T-cell (primary cell): ENCODE measurements at regions not wholly inside any gene's neighbourhood (a gene's known extent, or its start where the extent isn't known, plus 50 kb on each side); places are given as distances from the start of the nearest gene placed in this dataset.

Source experiments
- ATAC-seq, 4 experiments: fragments of 200-7000 bp in 3 of 4; fragments of 150-1000 bp in 1 of 4; cut with Tn5 transposase; replicated peaks in 1 of 4; 1 replicate in 3 of 4; 2 replicates in 1 of 4; pipeline ENCODE4 v1.10.0; 2021; ENCODE audit warnings: moderate library complexity in 3 of 4, mild to moderate bottlenecking in 2 of 4, moderate number of reproducible peaks in 1 of 4
- CTCF ChIA-PET, 2 donors: fragments of 300-600 bp; sonication (Branson Sonifier 250); formaldehyde crosslinking; loops; one replicate each; lab custom pipeline; 2022; ENCODE audit warnings: antibody characterized with exemption in 2 of 2; lab: Charles Lee
- POLR2A ChIA-PET, 2 donors: fragments of 300-600 bp; sonication (Branson Sonifier 250); formaldehyde crosslinking; loops; one replicate each; lab custom pipeline; 2022; ENCODE audit warnings: antibody characterized with exemption in 2 of 2; lab: Charles Lee
- DNase-seq, 35 experiments: peaks; one replicate each; pipeline versions ENCODE4 v3.0.0 to v3.0.0-alpha.2; 2013 to 2023
- H3K27ac ChIP-seq: one replicate; pipeline ENCODE4 v1.5.1; 2013; ENCODE audit warnings: low read length
- H3K27me3 ChIP-seq, 2 experiments: replicated peaks in 1 of 2; 1 replicate in 1 of 2; 2 replicates in 1 of 2; pipeline versions ENCODE4 v1.6.1 to v1.7.0; 2013; ENCODE audit warnings: low read length in 1 of 2, mixed read lengths in 1 of 2; ENCODE audit not compliant: control insufficient read depth in 2 of 2, insufficient read depth in 2 of 2; ENCODE audit errors: extremely low read depth in 1 of 2
- H3K36me3 ChIP-seq, 2 donors: 1 replicate in 1 of 2; 2 replicates in 1 of 2; pipeline versions ENCODE4 v1.6.1 to v1.7.0; 2013; ENCODE audit warnings: low read length in 1 of 2; ENCODE audit not compliant: control insufficient read depth in 2 of 2, insufficient read depth in 1 of 2; ENCODE audit errors: extremely low read depth in 1 of 2
- H3K4me1 ChIP-seq, 2 experiments: 1 replicate in 1 of 2; 2 replicates in 1 of 2; pipeline versions ENCODE4 v1.6.1 to v1.7.0; 2013; ENCODE audit warnings: low read length in 2 of 2, mixed read lengths in 1 of 2; ENCODE audit not compliant: insufficient read depth in 2 of 2, control insufficient read depth in 1 of 2; ENCODE audit errors: extremely low read depth in 1 of 2
- H3K4me3 ChIP-seq, 2 donors: 1 replicate in 1 of 2; 2 replicates in 1 of 2; pipeline versions ENCODE4 v1.5.1 to v1.7.0; 2013; ENCODE audit warnings: mild to moderate bottlenecking in 2 of 2, low read length in 1 of 2, moderate library complexity in 1 of 2; ENCODE audit not compliant: control insufficient read depth in 1 of 2; ENCODE audit errors: extremely low read depth in 1 of 2
- H3K9me3 ChIP-seq: 2 replicates; pipeline ENCODE4 v1.7.0; 2013
- H3K27ac Mint-ChIP-seq, 2 donors: one replicate each; pipeline ENCODE4 v1.8.0; 2020 to 2021; ENCODE audit warnings: mild to moderate bottlenecking in 2 of 2, mixed read lengths in 2 of 2
- H3K27me3 Mint-ChIP-seq, 2 donors: one replicate each; pipeline ENCODE4 v1.8.0; 2021 to 2022; ENCODE audit warnings: mixed read lengths in 2 of 2
- H3K36me3 Mint-ChIP-seq: one replicate; pipeline ENCODE4 v1.8.0; 2021; ENCODE audit warnings: mixed read lengths
- H3K4me1 Mint-ChIP-seq, 3 donors: one replicate each; pipeline ENCODE4 v1.8.0; 2020 to 2022; ENCODE audit warnings: mixed read lengths in 3 of 3, mild to moderate bottlenecking in 1 of 3
- H3K4me3 Mint-ChIP-seq, 3 donors: one replicate each; pipeline ENCODE4 v1.8.0; 2020 to 2022; ENCODE audit warnings: mild to moderate bottlenecking in 3 of 3, mixed read lengths in 3 of 3, moderate library complexity in 3 of 3
- H3K9me3 Mint-ChIP-seq, 3 donors: one replicate each; pipeline ENCODE4 v1.8.0; 2020 to 2022; ENCODE audit warnings: mixed read lengths in 3 of 3
- WGBS: methylation state at CpG from one replicate; pipeline ENCODE4 v1.1.5; 2013; ENCODE audit warnings: missing lambda C conversion rate; ENCODE audit not compliant: insufficient coverage; 5-methylcytosine and 5-hydroxymethylcytosine counted together

- H3K4me3 ChIP-seq: no peak overlapping the region
- H3K27ac ChIP-seq: no peak overlapping the region
- no peaks in the 10 kb centered on the region for H3K4me1 Mint-ChIP-seq
- no peaks in the 10 kb centered on the region for H3K4me1 ChIP-seq
- no peaks in the 10 kb centered on the region for H3K36me3 ChIP-seq
- no peak overlapping the region for H3K27ac Mint-ChIP-seq
- WGBS: 100% methylated on average over 1 of the region's 2 CpGs
- H3K27me3 ChIP-seq: peaks cover 0 to 6% of the 10 kb centered on the region in 2 experiments
- H3K4me3 Mint-ChIP-seq: no peak overlapping the region
- no peaks in the 10 kb centered on the region for H3K36me3 Mint-ChIP-seq
- H3K9me3 ChIP-seq: no peaks in the 10 kb centered on the region
- no peaks in the 10 kb centered on the region for H3K9me3 Mint-ChIP-seq
- no peak for ATAC-seq
- CTCF ChIA-PET: no interaction called here
- DNase-seq: no peak
- peaks cover 5 to 6% of the 10 kb centered on the region in 2 donors for H3K27me3 Mint-ChIP-seq
- POLR2A ChIA-PET: no interaction called here
Measured at GRCh38 chr15:81520480-81520879, 146.5 kb upstream of the TMC3 start.

- ATAC-seq (no peak), DNase-seq (no peak)
- CTCF ChIA-PET: no interaction called here
- Mint-ChIP-seq H3K36me3 (no peaks in the 10 kb centered on the region), H3K9me3 (no peaks in the 10 kb centered on the region), H3K27ac (no peak overlapping the region), H3K27me3 (peaks cover 5 to 17% of the 10 kb centered on the region in 2 donors), H3K4me1 (no peaks in the 10 kb centered on the region), H3K4me3 (no peak overlapping the region)
- no CpG with 5 or more reads among the region's 3 CpGs for WGBS
- H3K36me3 ChIP-seq: no peaks in the 10 kb centered on the region
- no peaks in the 10 kb centered on the region for H3K9me3 ChIP-seq
- H3K4me1 ChIP-seq: no peaks in the 10 kb centered on the region
- H3K4me3 ChIP-seq: no peak overlapping the region
- no peak overlapping the region for H3K27ac ChIP-seq
- POLR2A ChIA-PET: interaction anchor here in 1 of 2 donors (0.5 kb wide), 1 partner anchor 736 kb away, joined by 3 read pairs; no protein-coding TSS in a partner anchor
- no peaks in the 10 kb centered on the region for H3K27me3 ChIP-seq
Measured at GRCh38 chr15:81516461-81516860, 142.4 kb upstream of the TMC3 start.

DNA sequence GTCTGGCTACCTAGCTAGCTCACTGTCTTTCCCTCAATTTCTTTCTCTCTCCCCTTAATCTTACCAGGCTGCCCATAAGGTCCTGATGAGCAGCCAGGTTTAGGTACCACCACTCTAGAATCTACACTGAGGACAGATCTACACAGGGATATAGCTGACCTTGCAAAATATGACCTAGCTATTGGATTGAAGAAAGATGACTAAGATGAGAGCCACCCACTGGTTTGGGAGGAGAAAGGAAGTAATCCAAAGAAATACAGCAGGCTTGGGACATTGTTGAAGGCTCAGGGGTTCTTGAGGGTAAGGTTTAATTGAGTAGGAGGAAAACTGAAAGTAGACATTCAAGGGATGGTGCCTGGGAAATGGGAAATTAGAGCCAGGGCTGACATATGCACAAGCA is 142.0 kb upstream of the TMC3 start:
- Mint-ChIP-seq H3K4me3 (no peak overlapping the region), H3K27ac (no peak overlapping the region), H3K27me3 (peaks cover 5 to 17% of the 10 kb centered on the region in 2 donors), H3K4me1 (no peaks in the 10 kb centered on the region), H3K9me3 (no peaks in the 10 kb centered on the region), H3K36me3 (no peaks in the 10 kb centered on the region)
- Histone ChIP-seq H3K9me3 (no peaks in the 10 kb centered on the region), H3K27me3 (no peaks in the 10 kb centered on the region), H3K4me3 (no peak overlapping the region), H3K27ac (no peak overlapping the region), H3K4me1 (no peaks in the 10 kb centered on the region), H3K36me3 (no peaks in the 10 kb centered on the region)
- DNase-seq: no peak
- CTCF ChIA-PET: no interaction called here
- no peak for ATAC-seq
- POLR2A ChIA-PET: interaction anchor here (0.5 to 0.6 kb wide), 2 partner anchors 529 to 737 kb away, joined by 3 to 7 read pairs; no protein-coding TSS in a partner anchor

DNA sequence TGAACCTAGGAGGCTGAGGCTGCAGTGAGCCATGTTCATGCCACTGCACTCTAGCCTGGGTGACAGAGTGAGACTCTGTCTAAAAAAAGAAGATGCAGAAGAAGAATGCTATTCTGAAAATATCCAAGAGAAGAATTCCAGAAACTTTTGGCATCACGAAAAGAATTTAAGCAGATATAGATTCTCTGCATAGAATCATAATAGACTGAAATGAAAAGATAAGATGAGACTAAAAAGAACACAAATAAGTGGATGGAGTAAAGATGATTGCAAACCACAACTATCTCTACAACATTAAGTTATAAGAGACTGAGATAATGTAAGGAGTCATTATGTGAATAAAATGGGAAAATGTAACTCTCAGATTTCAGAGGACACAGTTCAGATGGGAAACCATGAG is 140.7 kb upstream of the TMC3 start:
- Mint-ChIP-seq H3K4me1 (no peaks in the 10 kb centered on the region), H3K36me3 (no peaks in the 10 kb centered on the region), H3K9me3 (no peaks in the 10 kb centered on the region), H3K27ac (no peak overlapping the region), H3K27me3 (peaks cover 5 to 18% of the 10 kb centered on the region in 2 donors), H3K4me3 (no peak overlapping the region)
- H3K4me3 ChIP-seq: no peak overlapping the region
- DNase-seq (no peak), ATAC-seq (no peak)
- no peaks in the 10 kb centered on the region for H3K27me3 ChIP-seq
- H3K4me1 ChIP-seq: no peaks in the 10 kb centered on the region
- no peaks in the 10 kb centered on the region for H3K9me3 ChIP-seq
- CTCF ChIA-PET: no interaction called here
- H3K36me3 ChIP-seq: no peaks in the 10 kb centered on the region
- no peak overlapping the region for H3K27ac ChIP-seq
- WGBS: no CpG with 5 or more reads among the region's 1 CpG
- POLR2A ChIA-PET: no interaction called here

GRCh38 chr15:81511138-81511537 is 137.1 kb upstream of the TMC3 start:
- Mint-ChIP-seq H3K36me3 (no peaks in the 10 kb centered on the region), H3K4me1 (no peaks in the 10 kb centered on the region), H3K4me3 (no peak overlapping the region), H3K9me3 (no peaks in the 10 kb centered on the region), H3K27me3 (peaks cover 7 to 19% of the 10 kb centered on the region in 2 donors), H3K27ac (no peak overlapping the region)
- no peaks in the 10 kb centered on the region for H3K9me3 ChIP-seq
- ChIA-PET POLR2A (no interaction called here), CTCF (no interaction called here)
- H3K27ac ChIP-seq: no peak overlapping the region
- ATAC-seq (no peak), DNase-seq (no peak)
- no peak overlapping the region for H3K4me3 ChIP-seq
- no CpG with 5 or more reads among the region's 3 CpGs for WGBS
- H3K27me3 ChIP-seq: no peaks in the 10 kb centered on the region
- no peaks in the 10 kb centered on the region for H3K36me3 ChIP-seq
- no peaks in the 10 kb centered on the region for H3K4me1 ChIP-seq

- H3K4me1 Mint-ChIP-seq: no peaks in the 10 kb centered on the region
- H3K9me3 Mint-ChIP-seq: no peaks in the 10 kb centered on the region
- ChIA-PET POLR2A (no interaction called here), CTCF (no interaction called here)
- H3K36me3 Mint-ChIP-seq: no peaks in the 10 kb centered on the region
- peaks cover 6 to 9% of the 10 kb centered on the region in 2 donors for H3K27me3 Mint-ChIP-seq
- no peak overlapping the region for H3K4me3 Mint-ChIP-seq
- Histone ChIP-seq H3K4me1 (no peaks in the 10 kb centered on the region), H3K27me3 (no peaks in the 10 kb centered on the region), H3K36me3 (no peaks in the 10 kb centered on the region), H3K4me3 (no peak overlapping the region), H3K9me3 (no peaks in the 10 kb centered on the region), H3K27ac (no peak overlapping the region)
- no peak for DNase-seq
- H3K27ac Mint-ChIP-seq: no peak overlapping the region
- ATAC-seq: no peak
- 69% methylated on average over 2 of the region's 3 CpGs for WGBS
Measured at GRCh38 chr15:81507831-81508230, 133.8 kb upstream of the TMC3 start.

DNA sequence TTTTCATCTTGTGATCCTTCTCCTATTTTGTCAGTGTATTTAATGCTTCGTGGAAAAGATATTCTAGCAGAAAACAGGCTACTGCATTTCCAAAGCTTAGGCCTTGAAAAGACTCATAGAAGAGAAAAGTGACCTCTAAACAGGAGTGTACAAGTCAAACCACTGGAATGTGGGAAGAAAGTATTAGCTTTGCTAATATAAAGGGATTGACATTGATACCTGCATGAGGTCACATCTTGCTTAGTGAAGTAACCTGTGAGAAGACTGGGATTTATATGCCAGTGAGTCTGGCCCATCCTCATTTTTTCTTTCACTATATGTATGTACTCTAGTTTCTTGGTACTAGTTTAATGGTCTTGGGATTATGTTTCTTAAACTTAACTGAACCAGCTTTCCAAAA is 132.9 kb upstream of the TMC3 start:
- Mint-ChIP-seq H3K4me1 (no peaks in the 10 kb centered on the region), H3K36me3 (no peaks in the 10 kb centered on the region), H3K27me3 (peaks cover 9 to 15% of the 10 kb centered on the region in 2 donors), H3K4me3 (no peak overlapping the region), H3K27ac (no peak overlapping the region), H3K9me3 (no peaks in the 10 kb centered on the region)
- Histone ChIP-seq H3K27ac (no peak overlapping the region), H3K4me3 (no peak overlapping the region), H3K4me1 (no peaks in the 10 kb centered on the region), H3K27me3 (no peaks in the 10 kb centered on the region), H3K9me3 (no peaks in the 10 kb centered on the region), H3K36me3 (no peaks in the 10 kb centered on the region)
- WGBS: no CpG with 5 or more reads among the region's 1 CpG
- ChIA-PET CTCF (no interaction called here), POLR2A (no interaction called here)
- DNase-seq (no peak), ATAC-seq (no peak)
